ENCODE measurements at regions not wholly inside any gene's neighbourhood (a gene's known extent, or its start where the extent isn't known, plus 50 kb on each side); places are given as distances from the start of the nearest gene placed in this dataset.

DNA sequence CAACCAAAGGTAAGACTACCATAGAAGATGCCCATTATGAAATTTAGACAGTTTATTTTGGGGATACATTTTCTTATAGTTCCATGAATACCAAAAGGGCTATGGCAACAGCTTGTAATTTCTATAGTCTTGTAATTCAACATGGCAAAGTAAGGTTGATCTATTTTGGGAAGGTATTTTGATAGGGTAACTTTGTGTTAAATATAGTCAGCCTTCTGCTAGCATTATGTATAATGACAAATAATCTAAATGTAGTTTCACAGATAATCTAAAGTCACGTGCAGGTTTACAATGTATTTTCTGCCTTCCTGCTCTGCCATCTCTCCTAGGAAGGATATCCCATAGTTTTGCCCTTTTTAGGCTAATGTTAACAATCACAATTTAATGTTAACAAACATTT lies 85.9 kb upstream of the DPH5 start:
- H3K4me3 ChIP-seq (IDR thresholded peaks at IDR 0.05; ENCODE audit: insufficient read depth, low read depth, low read length) = no peak overlapping the region
- no peak overlapping the region for H2AFZ ChIP-seq (ENCODE audit: low read depth)
- H4K20me1 ChIP-seq (ENCODE audit: insufficient read depth) = no peaks in the 10 kb centered on the region
- no peak overlapping the region for H3K9ac ChIP-seq
- no peak overlapping the region for H3K27ac ChIP-seq
- no peak overlapping the region for H3K4me2 ChIP-seq
- H3K79me2 ChIP-seq (ENCODE audit: insufficient read depth, low read depth) = no peaks in the 10 kb centered on the region
- no peaks in the 10 kb centered on the region for H3K36me3 ChIP-seq (ENCODE audit: insufficient read depth)
- TF ChIP-seq, protein P1, sequence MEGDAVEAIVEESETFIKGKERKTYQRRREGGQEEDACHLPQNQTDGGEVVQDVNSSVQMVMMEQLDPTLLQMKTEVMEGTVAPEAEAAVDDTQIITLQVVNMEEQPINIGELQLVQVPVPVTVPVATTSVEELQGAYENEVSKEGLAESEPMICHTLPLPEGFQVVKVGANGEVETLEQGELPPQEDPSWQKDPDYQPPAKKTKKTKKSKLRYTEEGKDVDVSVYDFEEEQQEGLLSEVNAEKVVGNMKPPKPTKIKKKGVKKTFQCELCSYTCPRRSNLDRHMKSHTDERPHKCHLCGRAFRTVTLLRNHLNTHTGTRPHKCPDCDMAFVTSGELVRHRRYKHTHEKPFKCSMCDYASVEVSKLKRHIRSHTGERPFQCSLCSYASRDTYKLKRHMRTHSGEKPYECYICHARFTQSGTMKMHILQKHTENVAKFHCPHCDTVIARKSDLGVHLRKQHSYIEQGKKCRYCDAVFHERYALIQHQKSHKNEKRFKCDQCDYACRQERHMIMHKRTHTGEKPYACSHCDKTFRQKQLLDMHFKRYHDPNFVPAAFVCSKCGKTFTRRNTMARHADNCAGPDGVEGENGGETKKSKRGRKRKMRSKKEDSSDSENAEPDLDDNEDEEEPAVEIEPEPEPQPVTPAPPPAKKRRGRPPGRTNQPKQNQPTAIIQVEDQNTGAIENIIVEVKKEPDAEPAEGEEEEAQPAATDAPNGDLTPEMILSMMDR (conservative IDR thresholded peaks at IDR 0.05; ENCODE audit: low read depth, low read length) = no peak
- no peaks in the 10 kb centered on the region for H3K4me1 ChIP-seq (ENCODE audit: low read depth, poor library complexity, severe bottlenecking)
- H3K27me3 ChIP-seq (ENCODE audit: insufficient read depth, low read depth) = no peaks in the 10 kb centered on the region

DNA sequence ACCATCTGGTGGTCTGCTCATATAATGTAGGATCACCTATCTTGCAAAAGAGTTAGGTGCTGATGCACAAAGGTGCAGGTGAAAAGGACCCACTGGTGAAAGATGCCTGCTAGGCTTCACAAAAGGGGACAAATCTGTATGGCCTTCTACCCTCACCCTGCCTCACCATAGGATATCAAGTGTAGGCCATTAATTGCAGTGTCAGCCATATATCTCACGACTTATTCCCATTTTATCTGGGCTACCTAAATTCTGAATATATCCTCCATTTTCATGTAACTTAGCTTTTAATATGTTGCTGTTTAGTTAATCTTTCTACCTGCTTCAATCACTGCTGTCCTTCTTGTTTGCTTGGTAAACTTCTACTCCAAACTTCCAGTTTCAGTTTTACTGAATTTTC lies 84.2 kb upstream of the DPH5 start:
- H3K36me3 ChIP-seq (ENCODE audit: insufficient read depth) = no peaks in the 10 kb centered on the region
- H3K79me2 ChIP-seq (ENCODE audit: insufficient read depth, low read depth) = no peaks in the 10 kb centered on the region
- no peaks in the 10 kb centered on the region for H4K20me1 ChIP-seq (ENCODE audit: insufficient read depth)
- H3K4me3 ChIP-seq (IDR thresholded peaks at IDR 0.05; ENCODE audit: insufficient read depth, low read depth, low read length) = no peak overlapping the region
- TF ChIP-seq, protein P1 (conservative IDR thresholded peaks at IDR 0.05; ENCODE audit: low read depth, low read length) = no peak
- no peak overlapping the region for H3K4me2 ChIP-seq
- H3K4me1 ChIP-seq (ENCODE audit: low read depth, poor library complexity, severe bottlenecking) = no peaks in the 10 kb centered on the region
- no peak overlapping the region for H3K9ac ChIP-seq
- H2AFZ ChIP-seq (ENCODE audit: low read depth) = no peak overlapping the region
- H3K27ac ChIP-seq = no peak overlapping the region
- no peaks in the 10 kb centered on the region for H3K27me3 ChIP-seq (ENCODE audit: insufficient read depth, low read depth)

DNA sequence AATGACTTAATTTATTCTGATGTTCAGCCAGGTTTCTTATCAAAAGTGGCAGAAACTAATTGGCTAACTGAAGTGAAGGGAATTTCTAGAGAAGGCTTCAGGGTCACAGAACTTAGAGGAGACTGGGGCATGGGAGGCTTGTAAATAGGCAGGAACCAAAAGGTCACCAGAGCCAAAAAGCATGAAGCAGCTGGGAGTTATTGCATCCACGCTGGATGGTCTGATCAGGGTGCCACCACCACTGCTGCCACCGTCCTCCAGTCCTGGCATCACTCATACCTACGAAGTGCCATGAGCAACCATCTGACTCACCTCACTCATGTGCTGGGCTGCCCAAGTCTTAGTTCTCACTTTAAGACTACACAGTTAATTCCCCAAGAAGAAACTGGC lies 82.5 kb upstream of the DPH5 start:
- Histone ChIP-seq H3K79me2 (ENCODE audit: insufficient read depth, low read depth) (no peaks in the 10 kb centered on the region), H2AFZ (ENCODE audit: low read depth) (no peak overlapping the region), H3K27me3 (ENCODE audit: insufficient read depth, low read depth) (no peaks in the 10 kb centered on the region), H3K27ac (no peak overlapping the region), H4K20me1 (ENCODE audit: insufficient read depth) (no peaks in the 10 kb centered on the region), H3K4me2 (no peak overlapping the region), H3K36me3 (ENCODE audit: insufficient read depth) (no peaks in the 10 kb centered on the region), H3K9ac (no peak overlapping the region), H3K4me1 (ENCODE audit: low read depth, poor library complexity, severe bottlenecking) (no peaks in the 10 kb centered on the region), H3K4me3 (IDR thresholded peaks at IDR 0.05; ENCODE audit: insufficient read depth, low read depth, low read length) (no peak overlapping the region)
- TF ChIP-seq, protein P1 (conservative IDR thresholded peaks at IDR 0.05; ENCODE audit: low read depth, low read length) = no peak

DNA sequence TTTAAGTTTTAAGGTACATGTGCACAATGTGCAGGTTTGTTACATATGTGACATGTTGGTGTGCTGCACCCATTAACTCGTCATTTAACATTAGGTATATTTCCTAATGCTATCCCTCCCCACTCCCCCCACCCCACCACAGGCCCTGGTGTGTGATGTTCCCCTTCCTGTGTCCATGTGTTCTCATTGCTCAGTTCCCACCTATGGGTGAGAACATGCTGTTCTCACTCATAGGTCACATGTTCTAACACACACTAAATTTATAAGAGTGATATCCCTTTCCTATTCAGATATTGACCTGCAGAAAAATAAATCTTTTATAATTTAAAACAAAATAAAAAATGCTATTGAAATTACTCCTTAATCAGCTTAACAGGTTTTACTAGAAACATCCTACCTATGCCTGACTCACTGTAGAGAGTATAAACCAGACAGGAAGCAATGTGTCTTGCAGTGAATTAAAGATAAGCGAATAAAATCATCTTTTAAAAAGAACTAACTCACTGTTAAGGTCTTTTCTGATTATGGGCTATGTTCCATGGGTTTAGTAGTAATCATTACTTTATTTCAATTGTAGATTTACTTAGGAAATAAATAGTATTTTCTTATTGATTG lies 82.0 kb upstream of the DPH5 start:
- H3K4me1 ChIP-seq (ENCODE audit: low read depth, poor library complexity, severe bottlenecking) = no peaks in the 10 kb centered on the region
- no peak overlapping the region for H3K4me3 ChIP-seq (IDR thresholded peaks at IDR 0.05; ENCODE audit: insufficient read depth, low read depth, low read length)
- no peaks in the 10 kb centered on the region for H3K36me3 ChIP-seq (ENCODE audit: insufficient read depth)
- no peaks in the 10 kb centered on the region for H3K79me2 ChIP-seq (ENCODE audit: insufficient read depth, low read depth)
- no peak overlapping the region for H2AFZ ChIP-seq (ENCODE audit: low read depth)
- no peak overlapping the region for H3K27ac ChIP-seq
- no peak overlapping the region for H3K4me2 ChIP-seq
- no peak overlapping the region for H3K9ac ChIP-seq
- H3K27me3 ChIP-seq (ENCODE audit: insufficient read depth, low read depth) = no peaks in the 10 kb centered on the region
- no peaks in the 10 kb centered on the region for H4K20me1 ChIP-seq (ENCODE audit: insufficient read depth)
- TF ChIP-seq, protein P1 (conservative IDR thresholded peaks at IDR 0.05; ENCODE audit: low read depth, low read length) = no peak

Data from KMS-11 (cell line).